COLO668 (cell line): ENCODE measurements at regions not wholly inside any gene's neighbourhood (a gene's known extent, or its start where the extent isn't known, plus 50 kb on each side); places are given as distances from the start of the nearest gene placed in this dataset.

Experiments
- DNase-seq: peaks from one replicate; lab custom pipeline; 2025; ENCODE audit not compliant: unreplicated experiment; lab: John Stamatoyannopoulos, UW

DNA sequence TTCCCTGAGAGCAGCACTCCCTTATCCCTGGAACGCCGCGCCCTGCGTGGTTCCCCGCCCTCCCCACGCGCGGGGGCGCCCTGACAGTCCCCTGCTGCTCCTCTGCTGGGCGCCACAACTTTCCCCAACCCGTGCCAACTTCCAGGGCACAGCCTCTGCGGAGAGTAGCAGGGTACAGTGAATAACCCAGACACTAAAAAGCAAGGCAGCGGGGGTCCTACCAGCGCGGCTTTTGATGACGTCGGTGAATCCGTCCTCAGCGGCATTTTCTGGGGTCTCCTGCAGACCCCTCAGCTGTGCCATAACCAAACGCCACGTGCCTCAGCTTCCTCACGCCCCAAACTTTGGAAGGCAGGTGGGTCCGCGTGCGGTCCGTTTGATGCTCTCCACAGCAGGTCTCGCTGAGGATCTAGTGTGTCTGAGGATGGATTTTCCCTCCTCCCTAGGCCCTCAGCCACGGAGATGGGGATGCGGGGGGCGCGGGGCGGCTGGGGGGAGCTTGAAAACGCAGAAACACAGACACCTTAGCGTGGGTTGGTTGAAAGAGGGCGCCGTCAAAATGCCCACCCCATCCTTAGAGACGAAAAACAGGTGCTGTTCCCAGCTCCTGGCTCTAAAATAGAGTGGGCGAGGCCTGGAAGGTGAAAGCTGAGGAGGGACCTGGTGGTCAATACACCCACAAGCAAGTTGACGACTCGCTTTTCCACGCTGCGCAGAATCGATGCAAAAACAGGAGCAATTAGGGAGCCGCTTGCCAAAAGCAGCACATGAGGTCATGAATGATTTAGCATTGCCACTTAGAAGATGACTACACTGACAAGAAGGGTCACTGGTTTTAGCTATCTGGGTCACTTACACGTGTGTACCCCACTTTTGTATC is 405.6 kb downstream of the FAM47A start:
- DNase-seq, result no peak

DNA sequence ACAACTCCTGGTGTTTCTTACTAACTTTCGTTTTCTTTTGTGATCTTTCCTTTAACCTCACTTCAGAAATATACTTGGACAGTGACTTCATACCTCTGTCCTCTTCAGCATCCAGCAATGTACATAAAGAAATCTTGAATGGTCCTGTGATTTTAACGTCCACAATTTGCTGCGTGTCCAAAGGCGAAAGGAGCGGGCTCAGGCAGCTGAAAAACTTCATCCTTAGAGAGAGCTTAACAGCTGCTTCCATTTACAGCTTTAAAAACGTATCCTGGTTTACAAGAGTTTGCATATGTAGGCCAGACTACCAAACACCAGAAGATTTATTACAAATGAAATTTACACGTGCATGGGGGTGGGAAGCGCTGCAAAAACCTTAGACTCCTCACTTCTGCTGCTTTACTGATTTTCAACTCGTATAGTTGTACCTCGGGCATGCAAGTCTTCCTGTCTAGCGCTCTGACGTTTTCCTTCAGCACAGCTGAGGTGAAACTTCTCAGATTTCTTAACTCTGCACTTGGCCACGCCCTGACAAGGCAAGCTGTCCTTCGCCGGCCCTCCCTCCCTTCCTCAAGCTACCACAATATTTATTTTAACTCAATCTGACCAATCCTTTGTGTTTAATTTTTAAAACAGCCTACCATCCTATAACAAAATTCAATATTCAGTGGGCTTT is 406.4 kb downstream of the FAM47A start:
- no peak for DNase-seq

DNA sequence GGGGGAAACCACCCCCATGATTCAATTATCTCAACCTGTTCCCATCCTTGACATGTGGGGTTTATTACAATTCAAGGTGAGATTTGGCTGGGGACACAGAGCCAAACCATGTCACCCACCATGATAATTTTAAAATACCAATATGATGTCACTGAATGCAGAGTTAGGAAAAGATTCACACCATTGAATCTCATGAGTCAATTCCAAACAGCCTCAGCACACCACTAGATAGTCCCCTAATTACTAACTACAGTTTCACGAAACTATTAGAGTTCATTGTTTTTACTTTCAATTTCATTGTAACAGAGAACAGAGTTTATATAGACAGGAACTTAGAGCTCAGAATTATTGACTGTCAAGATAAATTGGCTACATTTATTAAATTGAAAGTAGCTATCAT is 410.2 kb downstream of the FAM47A start:
- no peak for DNase-seq

DNA sequence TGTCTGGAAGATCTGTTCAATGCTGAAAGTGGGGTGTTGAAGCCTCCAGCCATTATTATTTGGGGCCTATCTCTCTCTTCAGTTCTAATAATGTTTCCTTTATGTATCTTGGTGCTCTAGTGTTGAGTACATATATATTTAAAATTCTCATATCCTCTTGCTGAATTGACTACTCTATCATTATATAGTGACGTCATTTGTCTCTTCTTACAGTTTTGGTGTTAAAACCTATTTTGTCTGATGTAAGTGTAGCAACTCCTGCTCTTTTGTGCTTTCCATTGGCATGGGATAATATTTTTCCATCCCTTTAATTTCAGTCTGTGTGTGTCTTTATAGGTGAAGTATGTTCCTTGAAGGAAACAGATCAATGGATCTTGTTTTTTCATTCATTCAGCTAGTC is 446.0 kb downstream of the FAM47A start:
- no peak for DNase-seq
